ENCODE measurements at regions not wholly inside any gene's neighbourhood (a gene's known extent, or its start where the extent isn't known, plus 50 kb on each side); places are given as distances from the start of the nearest gene placed in this dataset.

GRCh38 chr11:90908074-90908473 lies 685.2 kb upstream of the CHORDC1 start:
- TF ChIP-seq CTCF (IDR thresholded peaks at IDR 0.05) (peak; percentile 21; the same call in 1 of the 2 replicates), POLR2AphosphoS5 (IDR thresholded peaks at IDR 0.05; ENCODE audit: low read depth, low read length) (no peak), REST (IDR thresholded peaks at IDR 0.05; ENCODE audit: insufficient read depth in 1 of 2, low read depth in 2 of 2, low read length in 1 of 2) (no peak), SIN3A (IDR thresholded peaks at IDR 0.05; ENCODE audit: borderline replicate concordance, insufficient read depth, low read depth, low read length) (no peak), TCF7L2 (IDR thresholded peaks at IDR 0.05; ENCODE audit: low read depth, low read length) (no peak)
